Activated CD4-positive, alpha-beta T cell treated with anti-CD3 and anti-CD28 coated beads, Interleukin-2, amount 50 U/mL, for 16 hours (primary cell): ENCODE measurements at regions not wholly inside any gene's neighbourhood (a gene's known extent, or its start where the extent isn't known, plus 50 kb on each side); places are given as distances from the start of the nearest gene placed in this dataset.

Source experiments
- DNase-seq: peaks from one replicate; pipeline ENCODE4 v3.0.0-alpha.2; 2020

GRCh38 chr5:174380311-174380710 is 334.8 kb downstream of the NSG2 start:
- no peak for DNase-seq

- no peak for DNase-seq
Observed at GRCh38 chr5:174381241-174381640, 335.7 kb downstream of the NSG2 start.

GRCh38 chr5:174383210-174384167 is 338.0 kb downstream of the NSG2 start:
- no peak for DNase-seq

GRCh38 chr5:174384509-174384947 is 339.0 kb downstream of the NSG2 start:
- no peak for DNase-seq

- DNase-seq, result no peak
Observed at GRCh38 chr5:174386306-174386705, 338.1 kb upstream of the MSX2 start.

GRCh38 chr5:174386846-174387245 is 337.5 kb upstream of the MSX2 start:
- no peak for DNase-seq

GRCh38 chr5:174387448-174387847 is 336.9 kb upstream of the MSX2 start:
- DNase-seq, result no peak

GRCh38 chr5:174392892-174393291 is 331.5 kb upstream of the MSX2 start:
- DNase-seq, result no peak

GRCh38 chr5:174396541-174396940 is 327.8 kb upstream of the MSX2 start:
- DNase-seq, result no peak

- no peak for DNase-seq
Observed at GRCh38 chr5:174397206-174397605, 327.2 kb upstream of the MSX2 start.

- DNase-seq, result no peak
Observed at GRCh38 chr5:174398171-174398570, 326.2 kb upstream of the MSX2 start.

- no peak for DNase-seq
Observed at GRCh38 chr5:174399411-174399810, 325.0 kb upstream of the MSX2 start.

- DNase-seq, result no peak
Observed at GRCh38 chr5:174400461-174400860, 323.9 kb upstream of the MSX2 start.

GRCh38 chr5:174401793-174402192 is 322.6 kb upstream of the MSX2 start:
- no peak for DNase-seq

- no peak for DNase-seq
Observed at GRCh38 chr5:174402222-174402812, 322.1 kb upstream of the MSX2 start.

GRCh38 chr5:174404848-174405247 is 319.5 kb upstream of the MSX2 start:
- no peak for DNase-seq

- no peak for DNase-seq
Observed at GRCh38 chr5:174409070-174409469, 315.3 kb upstream of the MSX2 start.

GRCh38 chr5:174409971-174410370 is 314.4 kb upstream of the MSX2 start:
- no peak for DNase-seq

GRCh38 chr5:174410716-174411478 is 313.5 kb upstream of the MSX2 start:
- DNase-seq, result no peak

GRCh38 chr5:174411479-174411819 is 312.9 kb upstream of the MSX2 start:
- DNase-seq, result no peak

- no peak for DNase-seq
Observed at GRCh38 chr5:174412374-174412773, 312.0 kb upstream of the MSX2 start.

- no peak for DNase-seq
Observed at GRCh38 chr5:174412941-174413340, 311.4 kb upstream of the MSX2 start.

GRCh38 chr5:174413567-174414314 is 310.6 kb upstream of the MSX2 start:
- DNase-seq, result no peak
